Hematopoietic multipotent progenitor cell (in vitro differentiated cells): ENCODE measurements at regions not wholly inside any gene's neighbourhood (a gene's known extent, or its start where the extent isn't known, plus 50 kb on each side); places are given as distances from the start of the nearest gene placed in this dataset.
"Not testable (repeated sequence)": the region's sequence is repeated elsewhere in the genome, so short reads cannot be mapped to it uniquely, and the experiment has no call there.

Experiments
- DNase-seq, 3 donors: peaks; one replicate each; pipeline ENCODE4 v3.0.0-alpha.2; 2011 to 2015; ENCODE audit warnings: low read depth in 2 of 3, low spot score in 2 of 3

DNA sequence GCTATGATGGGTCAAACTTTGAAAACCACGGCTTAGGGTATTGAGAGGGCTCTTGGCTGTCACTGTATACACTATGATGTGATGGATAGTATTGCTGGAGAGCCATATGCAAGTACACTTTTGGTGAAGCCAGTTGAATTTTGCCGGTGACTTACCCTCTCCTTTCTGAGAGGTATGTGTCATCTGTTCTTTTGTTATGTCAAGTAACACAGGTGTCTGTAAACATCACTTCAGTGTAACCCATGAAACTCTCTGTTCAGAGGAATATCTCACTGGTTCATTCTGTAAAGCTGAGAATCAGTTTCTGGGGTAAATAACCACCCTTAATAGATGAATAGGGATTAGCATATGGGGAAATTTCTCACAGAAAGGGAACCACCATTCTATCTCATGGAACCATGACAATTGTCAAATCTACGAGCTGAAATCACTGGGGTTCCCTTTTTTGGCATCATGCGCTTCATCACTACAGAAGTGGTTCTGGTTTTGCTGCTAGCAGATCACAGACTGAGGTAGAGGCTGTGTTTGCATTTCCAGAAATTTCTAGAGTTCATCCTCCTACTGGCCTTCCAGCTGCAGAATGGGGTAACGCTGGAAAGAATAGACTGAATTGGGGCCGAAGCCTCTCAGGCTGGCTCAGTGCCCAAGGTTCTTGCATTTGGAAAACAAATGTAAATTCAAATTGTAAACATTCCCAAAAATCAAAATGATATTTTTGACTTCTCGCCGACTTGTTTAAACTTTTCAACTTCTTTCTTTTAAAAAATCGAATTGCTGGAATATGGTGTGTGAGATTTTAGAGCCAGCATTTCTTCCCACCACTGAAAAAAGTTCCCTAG is 83.3 kb upstream of the CREB5 start:
- DNase-seq = peak in 1 of 3 donors; percentile 8

- peak; percentile 10 to 74 (median 27) for DNase-seq
Measured at GRCh38 chr7:28329661-28330363, 82.5 kb upstream of the CREB5 start.

DNA sequence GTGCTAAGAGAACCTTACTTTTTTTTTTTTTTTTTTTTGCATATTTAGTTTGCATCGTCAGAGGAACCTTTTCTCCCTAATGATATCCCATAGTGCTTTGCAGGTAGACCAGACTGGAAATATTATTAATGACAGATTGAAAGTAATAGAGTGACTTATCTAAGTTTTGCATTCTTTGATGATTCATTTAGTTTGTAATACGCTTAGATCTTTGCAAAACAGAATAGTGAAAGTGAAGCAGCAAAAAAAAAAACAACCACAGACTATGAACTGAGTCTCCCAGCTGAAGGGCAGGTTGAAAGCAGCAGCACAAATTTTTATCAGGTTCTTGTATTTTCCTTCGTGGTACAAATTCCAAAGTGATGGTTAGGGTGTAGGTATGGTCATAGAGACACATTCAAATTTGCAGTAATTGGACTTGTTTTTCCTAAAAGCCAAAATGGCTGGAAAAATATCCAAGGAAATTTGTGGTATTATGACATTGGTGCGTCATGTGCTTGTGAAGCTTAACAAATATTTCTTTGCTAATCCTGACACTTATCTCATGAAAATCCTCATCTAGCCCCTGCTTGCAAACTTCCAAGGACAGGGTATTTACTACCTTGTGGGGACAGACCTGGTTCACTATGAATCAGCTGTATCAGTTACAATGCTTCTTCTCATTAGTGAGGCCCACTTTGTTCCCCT is 81.8 kb upstream of the CREB5 start:
- peak in 2 of 3 donors; percentile 20 to 63 for DNase-seq

- DNase-seq = no peak
Measured at GRCh38 chr7:28332046-28332445, 80.3 kb upstream of the CREB5 start.

- not testable (repeated sequence) for DNase-seq
Measured at GRCh38 chr7:28333548-28333947, 78.8 kb upstream of the CREB5 start.

DNA sequence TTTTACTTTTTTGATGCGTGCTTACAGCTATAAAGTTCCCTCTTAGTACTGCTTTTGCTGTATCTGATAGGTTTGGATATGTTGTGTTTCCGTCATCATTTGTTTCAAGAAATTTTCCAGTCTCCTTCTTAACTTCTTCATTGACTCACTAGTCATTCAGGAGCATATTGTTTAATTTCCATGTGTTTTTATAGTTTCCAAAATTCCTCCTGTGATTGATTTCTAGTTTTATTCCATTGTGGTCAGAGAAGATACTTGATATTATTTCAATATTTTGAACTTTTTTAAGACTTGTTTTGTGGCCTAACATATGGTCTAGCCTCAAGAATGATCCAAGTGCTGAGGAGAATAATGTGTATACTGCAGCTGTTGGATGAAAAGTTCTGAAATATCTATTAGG is 75.5 kb upstream of the CREB5 start:
- no peak for DNase-seq

- no peak for DNase-seq
Measured at GRCh38 chr7:28338041-28338440, 74.3 kb upstream of the CREB5 start.

GRCh38 chr7:28343462-28343861 is 68.9 kb upstream of the CREB5 start:
- no peak for DNase-seq

- no peak for DNase-seq
Measured at GRCh38 chr7:28346256-28346655, 66.1 kb upstream of the CREB5 start.

GRCh38 chr7:28346676-28347363 is 65.5 kb upstream of the CREB5 start:
- no peak for DNase-seq

DNA sequence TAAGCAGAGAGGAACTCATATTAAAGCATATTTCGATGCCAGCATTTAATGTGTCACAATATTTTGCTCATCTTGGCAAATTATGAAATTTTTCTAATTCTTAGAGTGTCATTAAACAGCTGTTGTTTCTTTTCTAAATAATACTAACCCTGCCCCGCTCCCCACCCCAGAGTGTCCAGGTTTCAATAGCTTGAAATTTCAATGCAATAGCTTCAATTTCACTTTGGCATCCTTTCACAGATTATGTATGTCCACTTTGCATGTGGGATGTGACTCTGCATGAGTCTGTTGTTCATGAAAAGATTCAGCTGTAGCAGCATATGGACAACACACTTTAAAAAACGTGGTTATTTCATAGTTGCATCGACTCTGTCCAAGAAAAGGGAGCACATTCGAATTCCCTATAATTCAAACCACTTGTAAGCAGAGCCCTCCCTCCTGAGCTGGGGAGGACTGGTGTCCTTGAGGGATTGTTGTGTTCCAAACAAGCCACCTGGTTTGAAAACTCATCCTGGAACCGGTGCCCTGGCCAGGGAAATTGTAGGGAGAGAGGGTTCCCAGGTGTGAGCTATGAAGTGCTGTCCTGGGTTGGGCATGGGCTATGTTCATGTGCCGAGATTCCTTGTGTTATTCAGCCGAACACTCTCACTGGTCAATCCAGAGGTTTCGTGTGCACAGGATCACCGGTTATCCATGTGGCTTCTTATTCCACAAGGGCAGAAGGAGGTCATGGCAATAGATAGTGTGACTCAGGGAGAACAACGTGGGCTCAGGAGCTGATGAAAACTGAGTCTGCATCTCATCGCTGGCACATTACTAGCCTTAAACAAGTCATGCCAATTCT is 64.6 kb upstream of the CREB5 start:
- DNase-seq = no peak

DNA sequence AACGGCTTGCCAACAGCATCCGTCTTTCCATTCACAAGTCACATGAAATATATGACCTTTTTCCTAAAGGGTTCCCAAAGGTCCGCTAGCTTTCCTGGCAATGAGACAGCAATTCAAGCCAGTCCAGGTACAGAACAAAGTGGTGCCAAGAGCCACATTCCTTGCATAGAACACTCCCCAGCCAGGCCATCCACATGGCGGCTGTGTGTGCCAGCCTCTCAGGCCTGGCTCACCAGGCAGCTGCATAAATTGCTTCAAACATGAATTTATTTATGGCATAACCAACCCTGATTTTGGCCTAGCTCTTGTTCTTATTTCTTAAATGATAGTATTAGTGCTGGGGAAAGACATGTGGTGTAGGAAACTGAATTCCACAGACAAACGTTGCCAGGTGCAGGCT is 63.7 kb upstream of the CREB5 start:
- no peak for DNase-seq

DNA sequence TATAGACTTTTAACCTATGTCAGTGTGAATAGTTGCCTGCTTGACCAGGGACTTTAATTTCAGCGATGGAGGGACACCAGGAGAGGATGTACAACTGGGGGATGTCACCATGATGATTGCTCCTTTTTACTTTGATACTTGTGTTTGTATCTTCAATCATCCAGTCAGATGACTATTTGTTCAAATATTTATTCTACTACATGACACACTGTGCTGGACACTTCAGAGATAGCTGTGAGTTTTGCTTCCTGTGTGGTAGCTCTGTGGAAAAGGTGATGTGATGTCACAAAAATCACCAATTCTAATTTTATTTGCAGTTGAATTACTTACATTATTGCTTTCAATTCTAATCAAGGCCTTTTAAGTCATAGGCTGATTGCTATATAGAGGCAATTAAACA is 62.7 kb upstream of the CREB5 start:
- DNase-seq = no peak

DNA sequence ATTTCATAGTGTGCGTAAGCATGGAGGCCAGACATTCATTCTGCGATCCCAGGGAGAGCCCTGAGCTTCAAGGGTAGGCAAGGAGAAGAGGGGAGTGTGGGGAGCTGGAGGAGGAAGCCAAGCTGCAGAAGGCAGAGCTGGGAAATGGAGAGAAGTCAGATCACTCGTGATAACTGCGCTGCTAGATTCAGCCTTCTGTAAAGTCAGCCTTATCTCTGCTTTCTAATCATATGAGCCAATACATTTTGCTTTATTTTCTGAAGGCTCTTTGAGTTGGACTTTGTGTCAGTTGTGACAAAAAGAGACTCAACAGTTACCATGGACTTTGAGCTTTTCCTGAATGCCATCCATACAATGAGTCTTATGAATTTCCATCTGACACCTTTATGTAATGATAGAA is 61.7 kb upstream of the CREB5 start:
- DNase-seq = no peak

GRCh38 chr7:28351450-28351849 is 60.9 kb upstream of the CREB5 start:
- DNase-seq = no peak

DNA sequence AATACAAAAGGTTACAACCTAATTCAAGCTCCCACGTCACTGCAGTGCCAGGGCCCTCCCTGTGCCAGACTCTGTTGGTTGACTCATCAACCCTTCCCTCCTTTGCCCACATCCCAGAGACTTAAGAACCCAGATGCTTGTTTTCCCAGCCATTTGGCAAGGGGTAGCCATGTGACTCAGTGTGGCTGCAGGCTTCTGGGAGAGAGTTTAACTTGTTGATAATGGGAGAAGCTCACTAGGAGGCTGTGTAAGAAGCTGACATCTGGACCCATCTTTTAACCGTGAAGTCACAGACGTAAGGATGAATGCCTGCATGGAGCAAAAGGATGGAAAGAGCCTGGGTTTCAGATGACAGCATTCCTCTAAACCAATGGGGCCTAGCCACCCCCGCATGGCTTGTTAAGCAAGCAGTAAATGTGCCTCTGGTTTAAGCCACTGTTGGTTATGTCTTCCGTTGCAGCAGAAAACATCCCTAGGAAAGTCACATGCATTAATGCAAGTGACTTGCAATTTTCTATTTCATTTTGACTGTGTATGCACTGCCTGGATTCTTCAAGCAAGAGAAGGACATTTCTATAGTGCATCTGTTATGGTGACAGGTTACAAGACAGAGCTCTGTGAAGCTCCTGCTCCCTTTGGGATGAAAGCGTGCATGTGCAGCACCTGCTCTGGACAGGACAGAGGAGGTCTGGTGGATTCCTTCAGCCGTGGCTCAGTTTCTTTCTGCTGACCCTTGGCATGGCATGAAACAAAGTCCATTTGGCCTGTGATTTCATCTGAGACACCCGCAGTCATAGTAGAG is 57.5 kb upstream of the CREB5 start:
- DNase-seq = no peak

DNA sequence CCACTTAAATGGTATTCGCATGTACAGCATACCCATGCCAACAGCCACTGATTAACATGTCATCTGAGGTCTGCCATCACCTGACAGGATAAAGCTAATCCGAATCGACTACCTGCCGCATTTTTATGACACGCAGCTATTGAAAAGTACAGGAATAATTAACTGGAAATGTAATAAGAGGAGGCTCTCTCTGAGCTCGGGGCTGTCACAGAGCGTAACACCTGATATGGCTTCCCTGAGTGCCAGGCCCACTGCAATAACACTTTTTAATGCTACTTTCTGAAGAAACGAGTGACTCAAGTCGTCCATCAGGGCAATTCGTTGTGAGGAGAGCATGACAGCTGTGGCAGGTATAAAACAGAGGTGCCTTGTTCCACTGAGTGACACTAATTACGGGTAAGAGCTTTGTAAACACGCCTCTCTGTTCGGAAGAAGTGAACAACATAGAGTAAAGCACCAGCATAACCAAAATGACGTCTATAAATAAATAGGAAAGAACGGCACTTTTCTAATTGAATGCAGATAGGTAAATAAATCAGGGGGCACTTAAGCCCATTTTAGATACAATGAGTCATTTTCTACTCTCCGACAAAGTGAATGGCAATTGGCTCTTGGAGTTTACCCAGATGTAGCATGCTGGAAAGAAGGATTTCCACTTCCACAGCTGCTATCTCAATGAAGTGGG is 56.5 kb upstream of the CREB5 start:
- no peak for DNase-seq

- no peak for DNase-seq
Measured at GRCh38 chr7:28356619-28357018, 55.7 kb upstream of the CREB5 start.

GRCh38 chr7:28358423-28358868 is 53.9 kb upstream of the CREB5 start:
- DNase-seq = no peak
